Limb (tissue), 2 donors: ENCODE measurements at regions not wholly inside any gene's neighbourhood (a gene's known extent, or its start where the extent isn't known, plus 50 kb on each side); places are given as distances from the start of the nearest gene placed in this dataset.
"Not testable (repeated sequence)": the region's sequence is repeated elsewhere in the genome, so short reads cannot be mapped to it uniquely, and the experiment has no call there.

Experiments
- DNase-seq, 2 donors: peaks; one replicate each; pipeline ENCODE4 v3.0.0-alpha.2; 2016; ENCODE audit errors: extremely low spot score in 2 of 2

DNA sequence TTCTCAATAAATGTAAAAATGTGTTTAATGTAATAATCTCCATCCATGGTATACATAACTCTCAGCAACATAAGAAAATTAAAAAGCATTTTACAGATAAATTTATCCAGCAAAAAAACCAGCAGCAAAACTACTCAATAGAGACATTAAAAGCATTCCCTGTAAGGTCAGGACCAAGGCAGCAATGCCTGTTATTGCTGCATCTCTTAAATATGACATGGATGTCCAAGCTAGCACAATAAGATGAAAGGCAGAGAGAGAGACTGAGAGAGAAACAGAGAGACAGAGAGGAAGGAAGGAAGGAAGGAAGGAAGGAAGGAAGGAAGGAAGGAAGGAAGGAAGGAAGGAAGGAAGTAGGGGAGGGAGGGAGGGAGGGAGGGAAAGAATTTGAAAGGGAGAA lies 289.0 kb upstream of the PAPPA start:
- no peak for DNase-seq

DNA sequence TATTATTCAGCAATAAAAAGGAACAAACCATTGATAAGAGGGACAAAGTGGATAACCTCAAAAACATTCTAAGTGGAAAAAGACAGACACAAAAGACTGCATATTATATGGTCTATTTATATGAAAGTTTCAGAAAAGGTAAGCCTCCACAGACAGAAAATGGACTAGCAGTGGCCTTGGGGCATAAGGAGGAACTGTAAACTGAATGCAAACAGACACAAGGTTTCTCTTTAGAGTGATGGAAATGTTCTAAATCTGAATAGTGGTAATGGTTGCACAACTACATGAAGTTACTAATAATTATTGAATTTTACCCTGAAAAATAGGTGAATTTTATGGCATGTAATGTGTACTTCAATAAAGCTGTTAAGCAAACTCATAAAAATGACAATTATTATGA lies 286.3 kb upstream of the PAPPA start:
- DNase-seq = no peak

DNA sequence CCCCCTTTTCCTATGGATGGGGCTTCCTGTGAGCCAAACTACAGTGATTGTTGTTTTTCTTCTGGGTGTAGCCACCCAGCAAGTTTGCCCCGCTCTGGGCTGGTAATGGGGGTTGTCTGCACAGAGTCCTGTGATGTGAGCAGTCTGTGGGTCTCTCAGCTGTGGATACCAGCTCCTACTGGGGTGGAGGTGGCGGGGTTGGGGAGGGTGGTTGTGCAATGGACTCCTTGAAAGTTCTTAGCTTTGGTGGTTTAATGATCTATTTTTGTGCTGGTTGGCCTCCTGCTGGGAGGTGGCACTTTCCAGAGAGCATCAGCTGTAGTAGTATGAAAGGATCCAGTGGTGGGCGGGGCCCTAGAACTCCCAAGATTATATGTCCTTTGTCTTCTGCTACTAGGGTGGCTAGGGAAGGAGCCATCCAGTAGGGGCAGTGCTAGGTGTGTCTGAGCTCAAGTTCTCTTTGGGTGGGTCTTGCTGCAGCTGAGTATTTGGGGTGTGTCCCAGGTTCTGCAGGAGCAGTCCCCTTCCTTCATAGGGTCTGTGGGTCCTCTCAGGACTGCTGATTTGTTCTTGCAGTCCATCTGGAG lies 275.6 kb upstream of the PAPPA start:
- no peak for DNase-seq

DNA sequence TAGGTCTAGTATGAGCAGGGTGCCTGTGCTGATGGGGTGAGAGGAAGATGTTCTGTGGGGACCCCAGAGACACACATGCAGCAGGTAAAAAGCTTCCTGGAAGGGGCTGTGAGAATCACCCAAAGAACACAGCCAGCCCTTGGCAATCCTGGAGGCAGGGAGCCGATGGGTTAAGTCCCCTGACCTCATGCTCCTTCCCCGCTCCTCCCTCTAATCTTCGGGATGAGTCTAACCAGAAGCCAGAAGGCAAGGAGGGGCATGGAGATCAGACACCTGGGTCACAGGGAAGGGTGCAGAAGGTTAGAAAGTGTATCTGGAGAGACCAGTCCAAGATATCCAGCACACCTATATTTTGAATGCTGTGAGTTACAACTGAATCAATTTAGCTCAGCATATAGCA lies 274.1 kb upstream of the PAPPA start:
- DNase-seq = no peak

DNA sequence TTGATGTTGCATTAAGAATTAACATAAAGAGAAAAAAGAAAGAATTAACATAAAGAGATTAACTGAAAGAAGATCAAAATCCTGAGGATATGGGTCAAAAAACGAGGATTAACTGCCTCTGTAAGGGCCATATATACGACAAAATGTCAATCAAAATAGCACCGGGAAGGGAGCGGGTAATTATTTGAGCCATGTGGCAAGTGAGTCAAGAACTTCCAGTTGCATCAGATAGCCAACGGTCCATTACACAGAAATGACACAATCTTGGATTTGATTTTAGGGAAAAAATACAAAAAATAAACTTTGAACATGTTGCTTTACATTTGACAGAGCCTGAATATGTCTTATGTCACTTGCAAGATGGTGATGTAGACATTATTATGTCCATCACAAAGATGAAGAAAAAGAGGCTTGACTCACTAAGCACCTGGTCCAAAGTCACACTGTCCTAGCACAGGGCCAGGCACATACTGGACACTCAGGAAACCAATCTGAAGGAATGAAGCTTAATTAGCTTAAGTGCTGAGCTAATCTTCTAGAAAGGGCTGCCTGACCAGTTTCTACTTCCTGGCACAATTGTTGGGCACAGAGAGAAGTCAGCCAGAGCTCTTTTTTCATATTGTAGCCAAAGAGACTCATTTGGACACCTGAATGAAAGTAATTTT lies 273.2 kb upstream of the PAPPA start:
- no peak for DNase-seq

DNA sequence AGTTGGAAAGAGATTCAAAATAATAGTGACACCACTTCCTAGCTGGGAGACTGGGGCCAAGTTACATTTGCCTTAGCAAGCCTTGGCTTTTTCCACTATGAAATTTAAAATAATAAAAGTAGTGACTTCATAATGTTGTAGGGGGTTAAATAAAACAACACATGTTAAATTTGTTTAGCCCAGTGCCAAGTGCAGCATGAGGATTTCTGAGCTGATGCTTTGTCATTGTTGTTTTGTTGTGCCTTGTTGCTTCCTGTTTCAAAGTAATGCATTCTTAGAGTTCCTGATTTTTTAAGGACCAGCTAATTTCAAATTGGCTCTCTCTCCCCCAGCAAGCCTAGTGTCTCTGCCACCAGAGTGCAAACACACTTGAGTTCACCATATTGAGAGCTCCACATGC lies 270.7 kb upstream of the PAPPA start:
- no peak for DNase-seq

DNA sequence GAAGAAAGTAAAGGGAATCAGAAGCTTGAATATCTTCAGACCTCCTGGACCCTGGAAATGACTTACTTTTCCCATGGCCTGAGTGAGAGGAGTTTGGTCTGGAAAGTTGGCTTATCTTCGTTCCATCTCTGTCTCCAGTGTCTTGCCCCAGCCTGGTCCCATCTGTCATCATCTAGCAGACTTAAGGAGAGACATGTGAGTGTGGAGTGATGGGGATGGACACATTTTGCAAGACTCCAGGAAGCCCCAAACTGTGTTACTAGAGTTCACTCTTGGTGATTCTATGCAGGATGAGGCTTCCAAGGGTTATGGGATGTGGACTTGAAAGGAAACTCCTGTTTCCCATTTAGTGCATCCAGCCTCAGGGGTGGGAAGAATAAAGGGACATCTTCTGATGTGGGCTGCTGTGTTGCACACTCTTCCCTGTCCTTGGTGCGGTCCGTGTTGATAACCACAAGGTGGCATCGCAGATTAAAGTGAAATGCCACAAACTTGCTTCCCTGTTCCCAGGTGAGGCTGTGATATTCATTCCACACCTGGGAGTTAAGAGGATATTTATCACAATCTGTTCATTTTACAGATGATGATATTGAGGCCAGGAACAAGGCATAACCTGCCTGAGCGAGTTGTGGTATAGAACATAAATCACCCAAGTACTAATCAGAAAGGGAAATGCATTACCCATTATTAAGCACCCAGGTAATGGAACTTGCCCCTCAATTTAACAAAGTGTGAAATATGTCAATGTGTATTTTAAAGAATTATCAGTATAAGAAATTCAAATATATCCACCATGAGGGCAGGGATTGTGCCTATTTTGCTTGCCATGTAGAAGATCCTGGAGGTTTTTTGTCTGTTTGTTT lies 269.9 kb upstream of the PAPPA start:
- no peak for DNase-seq

DNA sequence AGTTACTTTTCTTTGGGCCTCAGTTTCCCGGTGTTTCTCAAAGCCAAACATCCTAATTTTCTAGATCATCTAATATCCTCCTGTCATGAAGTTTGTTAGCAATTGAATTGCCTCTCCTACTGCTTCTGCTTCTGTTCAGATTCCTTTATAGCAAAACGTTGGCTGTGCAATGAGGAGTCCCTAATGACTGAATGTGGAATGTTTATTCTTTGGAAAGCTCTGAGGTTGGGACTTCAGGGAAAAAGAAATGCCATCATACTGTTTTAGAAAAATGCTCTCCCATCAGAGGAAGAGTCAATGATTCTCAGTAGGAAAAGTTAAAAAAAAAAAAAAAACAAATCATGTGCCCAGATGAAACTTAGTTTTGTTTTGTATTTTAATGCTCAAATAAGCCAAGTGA lies 268.7 kb upstream of the PAPPA start:
- DNase-seq = no peak

DNA sequence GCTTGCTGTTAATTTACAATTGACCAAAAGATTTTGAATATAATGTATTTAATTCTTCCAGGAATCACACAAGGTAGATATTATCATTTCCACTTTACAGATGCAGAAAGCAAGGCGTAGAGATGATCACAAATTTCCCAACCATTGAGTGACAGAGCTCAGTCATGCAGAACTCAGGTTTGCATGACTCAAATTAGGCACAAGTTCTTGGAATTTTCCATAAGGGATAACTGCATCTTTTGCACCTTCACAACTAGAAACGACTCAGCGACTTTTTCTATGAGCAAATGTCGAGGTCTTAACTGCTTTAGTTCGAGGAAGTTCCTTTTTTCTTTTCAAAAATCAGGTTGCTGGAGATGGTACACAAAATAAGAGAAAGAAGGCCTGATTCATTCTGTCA lies 265.5 kb upstream of the PAPPA start:
- no peak for DNase-seq

DNA sequence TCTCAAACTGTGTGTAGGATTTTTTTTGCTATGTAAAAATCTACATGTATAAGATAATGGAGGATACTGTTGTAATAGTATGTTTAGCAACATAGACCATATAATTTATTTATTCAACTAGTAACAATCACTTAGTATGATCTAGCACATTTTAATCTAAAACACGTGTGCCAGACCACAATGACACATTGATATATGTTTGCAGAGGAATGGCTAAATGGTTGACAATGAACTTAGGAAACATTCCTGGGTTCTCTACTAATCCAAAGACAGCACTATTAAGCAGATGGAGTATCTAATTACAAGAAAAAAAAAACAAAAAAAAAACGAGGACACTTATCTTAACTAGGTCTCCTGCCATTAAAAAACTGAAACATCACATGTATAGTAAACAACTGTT lies 261.7 kb upstream of the PAPPA start:
- DNase-seq = no peak

DNA sequence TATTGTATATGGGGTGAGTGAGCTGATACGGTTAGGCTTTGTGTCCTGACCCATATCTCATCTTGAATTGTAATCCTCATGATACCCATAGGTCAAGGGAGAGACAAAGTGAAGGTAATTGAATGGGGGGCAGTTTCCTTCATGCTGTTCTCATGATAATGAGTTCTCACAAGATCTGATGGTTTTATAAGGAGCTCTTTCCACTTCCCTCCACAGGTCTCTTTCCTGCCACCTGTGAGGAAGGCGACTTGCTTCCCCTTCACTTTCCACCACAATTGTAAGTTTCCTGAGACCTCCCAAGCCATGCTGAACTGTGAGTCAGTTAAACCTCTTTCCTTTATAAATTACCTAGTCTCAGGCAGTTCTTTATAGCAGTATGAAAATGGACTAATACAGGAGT lies 255.1 kb upstream of the PAPPA start:
- DNase-seq = not testable (repeated sequence)

DNA sequence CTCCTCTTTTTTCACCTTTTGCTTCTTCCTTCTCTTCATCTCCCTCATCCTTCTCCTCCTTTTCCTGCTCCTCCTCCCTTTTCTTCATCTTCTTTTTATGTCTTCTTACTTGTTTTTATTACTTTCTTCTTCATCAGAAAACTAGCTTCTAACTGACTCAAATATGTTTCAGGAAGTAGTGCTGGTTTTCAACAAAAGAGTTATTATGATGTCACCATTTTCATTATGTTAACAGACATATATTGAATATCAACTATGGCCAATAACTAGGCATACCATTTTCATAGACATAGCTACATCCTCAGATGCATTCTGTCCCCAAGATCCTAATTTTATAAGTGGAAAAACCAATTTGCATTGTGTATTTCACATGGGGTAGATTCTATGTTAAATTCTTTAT lies 252.9 kb upstream of the PAPPA start:
- no peak for DNase-seq

DNA sequence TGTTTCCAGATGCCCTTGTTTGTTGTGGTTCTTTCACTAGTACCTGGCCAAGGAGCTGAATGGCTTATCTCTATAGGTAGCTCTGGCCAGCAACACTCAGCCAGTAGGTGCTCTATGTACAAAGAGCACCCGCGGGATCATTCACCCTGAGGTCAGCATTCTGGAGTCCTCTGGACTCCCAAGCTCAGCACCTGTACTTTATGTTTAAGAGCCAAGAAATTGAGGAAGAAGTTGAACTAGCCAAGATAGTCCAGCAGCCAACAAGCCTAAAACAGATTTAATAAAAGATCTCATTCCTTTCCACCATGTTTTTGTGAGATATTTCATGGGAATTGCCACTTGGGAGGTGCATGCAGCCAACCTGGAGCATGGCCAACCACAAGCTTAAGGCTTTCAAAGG lies 242.6 kb upstream of the PAPPA start:
- no peak for DNase-seq

DNA sequence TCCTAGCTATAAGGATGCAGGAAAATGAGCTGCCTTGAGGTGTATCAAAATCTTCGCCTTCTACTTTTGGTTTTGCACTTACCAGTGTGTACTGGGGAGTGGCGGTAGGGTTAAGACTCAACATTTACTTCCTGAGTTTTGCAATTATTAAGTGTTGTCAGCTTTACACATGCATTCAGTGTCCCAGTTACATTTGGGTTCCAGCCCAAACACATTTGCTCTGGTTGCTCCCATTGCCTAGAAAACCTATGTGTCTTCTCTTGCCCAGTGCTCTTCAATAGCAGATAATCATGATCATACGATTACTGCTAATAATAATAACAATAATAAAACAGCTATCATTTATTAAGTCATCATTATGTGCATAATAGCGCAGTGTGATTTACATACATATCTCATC lies 241.5 kb upstream of the PAPPA start:
- DNase-seq = no peak

DNA sequence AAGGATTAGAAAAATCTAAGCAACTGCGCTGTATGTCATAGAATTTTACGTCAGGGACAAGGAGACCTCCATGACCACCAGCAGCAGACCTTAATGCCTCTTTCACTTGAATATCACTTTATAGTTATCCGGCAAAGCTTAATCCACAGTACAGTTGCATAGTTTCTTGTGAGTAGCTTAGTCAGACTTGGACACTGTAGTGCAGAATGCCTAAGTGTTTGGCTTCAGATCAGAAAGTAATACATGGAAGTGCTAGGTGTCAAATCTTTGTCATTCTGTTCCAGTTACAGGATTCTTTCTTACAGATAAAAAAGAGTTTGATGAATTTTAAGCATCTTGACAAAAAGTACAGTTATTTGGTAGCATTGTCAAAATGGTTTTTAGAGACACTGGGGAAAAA lies 239.9 kb upstream of the PAPPA start:
- DNase-seq = peak in 1 of 2 donors; percentile 8

DNA sequence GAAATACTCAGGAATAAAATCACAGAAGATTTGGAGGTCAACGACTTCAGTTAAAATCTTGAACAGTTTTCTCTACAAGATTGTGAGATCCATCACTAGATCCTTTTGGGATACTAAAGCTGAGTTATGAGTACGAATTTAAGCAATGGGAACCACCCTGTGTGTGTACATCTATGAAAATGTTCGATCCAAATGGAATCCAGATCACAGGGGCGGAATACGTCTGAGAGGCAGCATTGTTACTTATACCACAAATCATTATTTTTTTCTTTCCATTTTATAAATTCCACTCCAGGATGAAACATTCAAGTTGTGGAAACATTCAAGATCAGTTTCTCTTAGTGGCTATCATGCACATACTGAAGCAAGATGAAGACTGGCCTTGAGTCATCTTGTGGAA lies 239.3 kb upstream of the PAPPA start:
- peak in 1 of 2 donors; percentile 3 for DNase-seq

DNA sequence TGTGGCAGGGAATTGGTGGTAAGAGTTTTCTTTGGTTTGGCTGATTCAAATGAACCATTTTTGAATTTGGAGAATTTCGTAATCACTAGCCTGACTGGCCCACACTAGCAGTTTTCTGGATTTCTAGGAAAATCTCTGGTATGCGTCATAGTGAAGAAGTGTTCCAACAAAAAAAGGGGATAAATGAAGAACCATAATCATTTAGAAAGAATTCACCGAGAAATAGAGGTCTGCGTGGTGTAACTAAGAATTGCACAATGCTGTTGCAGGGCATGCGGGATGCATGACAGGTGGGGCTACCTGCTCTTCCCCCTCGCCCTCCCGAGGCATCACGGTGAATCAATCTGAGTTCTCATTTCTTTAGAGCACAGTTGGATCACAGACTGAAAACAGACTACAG lies 232.3 kb upstream of the PAPPA start:
- DNase-seq = no peak

DNA sequence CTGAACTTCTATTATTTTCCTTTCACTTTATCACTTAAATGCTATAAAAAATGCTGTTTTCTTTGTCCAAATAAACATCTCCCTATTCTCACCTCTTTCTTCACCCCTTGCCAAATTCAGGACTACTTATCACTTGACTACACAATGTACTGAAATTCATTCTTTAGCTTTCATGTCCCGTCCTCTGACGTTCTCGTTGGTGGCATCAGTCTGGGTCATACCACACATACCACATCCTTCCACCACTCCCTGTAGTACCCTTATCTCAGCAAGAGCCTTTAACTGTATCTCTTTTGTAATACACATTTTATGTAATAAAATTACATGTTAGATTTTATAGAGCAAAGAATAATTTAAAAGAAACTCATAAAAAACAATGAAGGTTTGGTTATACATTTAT lies 231.1 kb upstream of the PAPPA start:
- DNase-seq = no peak

DNA sequence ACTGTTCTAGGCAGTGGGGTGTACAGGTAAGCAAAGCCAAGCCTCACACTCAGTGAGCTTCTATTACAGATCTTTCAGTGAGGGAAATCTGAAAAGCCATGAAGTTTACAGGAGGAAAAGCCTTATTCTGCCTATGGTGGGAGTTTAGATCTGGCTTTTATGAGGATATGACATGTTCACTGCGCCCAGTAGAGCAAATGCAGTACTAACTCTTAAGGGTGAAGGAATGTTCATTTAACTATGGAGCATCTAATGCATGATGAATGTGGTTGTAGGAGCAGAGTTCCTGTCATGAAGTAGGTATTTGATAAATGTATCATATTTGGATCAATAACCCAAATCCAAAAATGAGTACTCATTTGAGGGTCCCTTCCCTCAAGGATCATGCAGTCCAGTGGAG lies 230.2 kb upstream of the PAPPA start:
- DNase-seq = no peak

DNA sequence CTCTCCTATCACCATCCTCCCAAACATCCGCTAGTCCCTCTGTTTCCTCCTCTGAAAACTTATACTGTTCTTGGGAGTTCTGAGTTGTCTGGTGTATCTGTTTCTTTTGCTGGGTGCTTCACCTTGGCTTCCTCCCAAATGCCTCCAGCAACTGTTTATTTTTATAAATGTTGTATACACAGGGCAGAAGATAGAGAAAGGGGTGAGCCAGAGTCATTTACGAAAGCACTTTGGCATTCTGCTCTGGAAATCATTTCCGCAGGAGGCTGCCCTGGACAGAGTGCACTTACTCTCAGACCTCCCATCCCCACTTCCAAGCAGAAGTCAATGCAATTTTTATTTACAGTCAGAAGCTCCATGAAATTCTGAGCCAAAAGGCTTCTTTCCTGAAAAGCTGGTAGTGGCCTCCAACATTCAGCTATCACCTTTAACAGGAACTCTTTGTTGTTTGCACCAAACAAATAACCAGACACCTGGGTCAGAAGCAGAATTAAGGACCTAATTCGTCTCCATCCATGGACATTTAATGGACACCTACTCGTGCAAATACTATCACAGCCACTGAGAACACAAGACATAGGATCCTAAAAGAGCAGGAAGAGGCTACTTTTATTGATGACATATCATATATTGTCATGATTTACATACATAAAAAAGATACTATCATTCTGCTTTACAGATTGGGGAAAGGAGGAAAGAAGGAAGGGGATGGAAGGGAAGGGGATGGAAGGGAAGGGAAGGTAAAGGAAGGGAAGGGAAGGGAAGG lies 229.5 kb upstream of the PAPPA start:
- DNase-seq = no peak

DNA sequence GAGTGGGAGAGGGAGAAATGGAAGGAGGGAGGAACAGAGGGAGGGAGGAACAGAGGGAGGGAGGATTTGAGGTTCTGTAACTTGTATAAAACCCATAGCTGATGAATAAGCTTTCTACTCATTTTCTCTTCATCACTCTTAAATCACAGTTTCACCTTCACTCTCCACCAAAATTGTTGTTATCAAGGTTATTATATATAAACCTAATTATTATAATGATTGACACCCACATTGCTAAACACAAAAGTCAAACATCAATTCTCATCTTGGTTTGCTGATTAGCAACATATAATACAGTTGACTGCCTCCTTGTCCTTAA lies 229.0 kb upstream of the PAPPA start:
- DNase-seq = no peak

DNA sequence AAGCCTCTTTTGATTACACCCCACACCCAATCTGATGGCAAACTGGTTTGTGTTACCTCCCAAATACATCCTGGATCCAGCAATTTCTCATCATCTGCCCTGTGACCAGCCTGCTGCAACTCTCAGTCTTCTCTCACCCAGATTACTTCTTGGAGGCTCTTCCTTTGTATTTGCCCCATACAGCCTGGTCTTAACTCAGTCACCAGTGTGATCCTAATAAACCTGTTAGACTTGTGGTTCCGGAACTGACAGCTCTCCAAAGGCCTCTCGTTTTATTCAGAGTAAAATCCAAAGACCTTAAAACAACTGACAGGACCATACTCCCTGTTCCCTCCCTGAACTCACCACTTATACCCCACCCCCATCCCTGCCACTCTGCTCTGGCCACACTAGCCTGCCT lies 228.2 kb upstream of the PAPPA start:
- no peak for DNase-seq
